ENCODE measurements at regions not wholly inside any gene's neighbourhood (a gene's known extent, or its start where the extent isn't known, plus 50 kb on each side); places are given as distances from the start of the nearest gene placed in this dataset.
A peak's percentile ranks its signal among the peaks of the same experiment; 100 is the strongest.

DNA sequence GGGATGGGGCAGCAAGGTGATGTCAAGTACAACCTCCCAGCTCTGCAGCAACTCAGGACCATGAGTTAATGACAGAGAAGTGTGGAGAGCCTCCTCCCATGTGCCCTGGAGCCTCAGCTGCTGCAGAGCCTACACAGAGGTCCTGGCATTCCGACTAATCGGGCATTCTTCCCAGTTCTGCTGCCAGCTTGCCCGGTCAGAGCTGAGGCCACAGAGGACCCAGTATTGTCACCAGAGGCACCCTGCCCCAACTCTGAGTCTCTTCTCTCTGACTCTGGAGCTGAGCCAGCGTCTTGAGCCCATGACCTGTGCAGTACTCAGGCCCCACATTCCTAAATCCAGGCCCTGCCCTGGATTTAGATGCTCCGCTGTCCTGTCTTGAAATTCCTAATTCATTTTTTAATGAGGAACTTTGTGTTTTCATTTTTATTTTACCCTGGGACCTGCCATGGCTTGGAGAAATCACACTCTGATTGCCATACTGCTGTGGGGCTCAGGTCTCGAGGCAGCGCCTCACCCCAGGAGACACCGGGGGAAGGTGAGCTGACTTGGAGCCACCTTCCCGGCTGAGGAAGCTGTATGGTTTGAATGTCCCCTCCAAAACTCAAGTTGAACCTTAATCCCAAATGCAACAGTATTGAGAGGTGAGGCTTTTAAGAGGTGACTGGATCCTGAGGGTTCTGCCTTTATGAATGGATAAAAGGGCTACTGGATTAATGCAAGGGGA is 144.9 kb upstream of the ZNF507 start:
- no peak for DNase-seq

DNA sequence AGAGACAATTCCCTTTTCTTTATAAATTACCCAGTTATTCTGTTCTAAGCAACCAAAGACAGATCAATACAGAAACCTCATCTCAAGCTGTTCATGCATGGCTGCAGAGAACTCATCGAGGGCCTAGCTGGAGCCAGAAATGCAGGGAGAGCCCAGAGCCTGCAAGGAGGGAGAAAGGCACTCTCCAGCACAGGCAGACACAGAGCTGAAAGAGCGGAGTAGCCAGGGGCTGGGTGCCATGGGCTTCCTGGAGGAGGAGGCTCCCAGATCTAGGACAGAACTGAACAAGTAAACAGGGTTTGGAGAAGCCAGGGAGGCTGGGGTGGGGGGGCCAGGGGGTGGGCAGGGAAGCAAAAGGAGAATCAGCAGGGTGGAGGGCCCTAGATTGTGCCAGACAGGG is 144.2 kb upstream of the ZNF507 start:
- no peak for DNase-seq

DNA sequence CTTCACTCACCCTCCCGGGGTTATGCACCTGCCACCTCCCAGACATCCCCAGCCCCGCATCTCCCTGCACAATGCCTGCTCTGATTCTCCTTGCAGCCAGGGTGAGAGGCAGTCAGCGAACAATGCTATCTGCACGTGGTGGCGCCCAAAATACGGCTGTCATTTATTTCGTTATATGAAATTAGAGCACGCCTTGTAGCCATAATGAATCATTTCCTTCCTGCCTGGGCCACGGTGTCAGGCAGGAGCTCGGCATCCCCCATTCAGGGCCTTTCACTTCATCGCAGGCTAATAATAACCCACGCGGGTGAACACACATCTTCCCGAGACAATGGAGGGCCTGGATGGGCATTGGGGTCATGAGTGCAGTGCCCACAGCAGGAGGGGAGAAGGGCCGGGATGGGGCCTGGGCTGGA is 143.8 kb upstream of the ZNF507 start:
- DNase-seq = peak in 1 of 3 donors; percentile 9

DNA sequence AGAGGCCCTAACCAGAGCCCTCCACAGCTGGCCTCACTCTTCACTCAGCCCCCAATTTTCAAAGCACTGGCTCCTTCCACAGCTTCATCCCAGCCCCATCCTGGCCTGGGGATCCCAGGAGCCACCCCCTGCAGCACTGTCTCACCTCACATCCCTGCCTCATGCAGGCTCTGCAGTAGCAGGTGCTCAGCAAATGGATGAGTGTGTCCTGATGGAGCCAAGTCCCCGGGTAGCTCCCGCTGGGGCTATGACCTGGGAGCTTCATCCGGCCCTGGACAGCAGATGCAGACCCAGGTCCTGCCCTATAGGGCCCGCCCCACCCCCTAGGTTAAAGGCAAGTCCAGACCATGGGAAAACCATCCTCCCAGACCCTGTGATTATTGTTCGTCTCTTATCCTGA is 143.2 kb upstream of the ZNF507 start:
- no peak for DNase-seq

DNA sequence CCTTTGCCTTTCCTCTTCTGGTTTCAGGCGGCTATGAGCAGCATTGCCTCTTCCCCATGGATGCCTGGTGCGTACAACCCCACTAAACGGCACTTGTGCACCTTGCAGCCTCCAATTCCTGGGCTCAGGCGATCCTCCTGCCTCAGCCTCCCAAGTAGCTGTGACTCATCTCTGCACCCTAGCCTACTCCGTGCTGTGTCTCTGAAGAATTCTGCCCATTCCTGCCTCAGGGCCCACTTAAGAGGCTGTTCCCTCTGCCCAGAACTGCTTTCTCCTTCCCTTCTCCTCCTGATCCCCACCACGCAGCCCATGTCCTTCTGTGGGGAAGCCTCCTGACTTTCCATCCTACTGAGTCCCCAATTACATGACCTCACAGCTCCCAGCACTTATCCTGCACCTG is 142.2 kb upstream of the ZNF507 start:
- DNase-seq = no peak

DNA sequence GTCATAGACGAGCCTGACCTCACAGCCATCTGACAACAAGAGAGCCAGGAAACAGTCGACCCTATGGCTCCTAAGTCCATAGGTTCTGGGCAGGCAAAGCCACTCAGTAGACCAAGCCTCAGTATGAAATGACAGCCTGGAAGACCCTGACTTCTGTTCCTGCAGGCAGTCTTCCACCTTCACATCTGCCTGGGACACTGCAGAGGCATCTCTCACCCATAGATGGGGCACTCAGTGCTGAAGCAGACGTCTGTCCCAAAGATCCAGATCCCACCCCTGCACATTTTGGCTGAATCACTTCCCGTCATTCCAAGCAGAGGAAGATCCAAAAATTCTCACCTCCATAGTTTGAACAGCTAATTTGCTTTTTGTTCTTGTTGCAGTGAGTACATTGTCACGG is 139.3 kb upstream of the ZNF507 start:
- no peak for DNase-seq

DNA sequence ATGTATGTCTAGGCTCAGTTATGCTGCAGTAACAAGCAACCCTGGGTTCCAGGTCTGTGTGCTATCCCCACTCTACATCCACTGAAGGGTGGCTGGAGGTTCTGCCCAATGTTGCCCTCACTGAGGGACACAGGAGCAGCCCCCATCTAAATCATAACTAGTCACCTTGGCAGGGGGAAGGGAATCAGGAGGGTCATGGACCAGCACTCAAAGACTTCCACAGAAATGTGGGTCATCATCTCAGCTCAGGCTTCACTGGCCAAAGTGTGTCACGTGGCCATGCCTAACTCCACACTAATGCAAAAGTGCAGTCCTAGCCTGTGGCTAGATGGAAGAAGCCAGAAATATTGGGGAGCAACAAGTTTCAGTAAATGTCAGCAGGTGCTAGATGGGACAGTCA is 137.3 kb upstream of the ZNF507 start:
- no peak for DNase-seq

DNA sequence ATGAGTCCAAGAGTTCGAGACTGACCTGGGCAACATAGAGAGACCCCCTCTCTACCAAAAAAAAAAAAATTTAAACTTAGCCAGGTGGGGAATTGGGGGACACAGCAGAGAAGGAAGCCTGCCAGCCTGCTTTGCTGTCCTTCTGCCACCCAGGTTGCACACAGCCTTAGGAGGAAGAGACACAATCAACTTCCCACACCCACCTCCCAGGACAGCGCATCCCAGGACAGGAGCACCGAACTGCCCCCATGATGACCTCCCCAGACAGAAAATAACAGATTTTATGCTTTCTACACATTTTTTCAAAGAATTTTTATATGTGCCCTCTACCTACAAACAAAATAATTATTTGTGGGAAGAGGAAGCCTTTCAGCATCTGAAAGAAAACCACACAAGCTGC is 126.0 kb upstream of the ZNF507 start:
- no peak for DNase-seq

DNA sequence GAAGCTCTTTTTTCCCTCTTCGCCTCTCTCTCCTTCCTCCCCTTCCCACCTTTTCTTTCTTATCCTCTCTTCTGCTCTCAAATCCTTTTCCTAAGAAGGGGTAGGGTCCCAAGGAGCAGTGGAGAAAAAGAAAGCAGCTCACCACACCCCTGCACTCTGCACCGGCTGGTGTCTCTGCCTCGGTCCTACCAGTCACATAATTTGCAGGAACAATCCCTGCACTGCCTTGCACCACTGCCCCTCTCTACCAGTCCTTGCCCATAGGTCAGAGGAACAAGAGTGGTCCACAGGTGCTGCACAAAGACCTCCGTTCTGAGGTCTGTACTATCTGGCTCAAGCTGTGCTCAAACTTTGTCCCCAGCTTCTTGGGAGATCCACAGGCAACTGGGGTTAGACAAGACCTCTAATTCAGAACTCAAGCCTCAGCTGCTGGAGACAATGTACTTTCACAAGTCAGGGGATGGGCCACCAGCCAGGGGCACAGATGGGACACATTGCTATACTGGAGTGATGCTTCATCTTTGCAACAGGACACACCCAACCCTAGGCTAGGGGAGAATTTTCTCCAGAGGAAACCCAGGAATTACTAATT is 125.4 kb upstream of the ZNF507 start:
- peak in 1 of 3 donors; percentile 25 for DNase-seq

DNA sequence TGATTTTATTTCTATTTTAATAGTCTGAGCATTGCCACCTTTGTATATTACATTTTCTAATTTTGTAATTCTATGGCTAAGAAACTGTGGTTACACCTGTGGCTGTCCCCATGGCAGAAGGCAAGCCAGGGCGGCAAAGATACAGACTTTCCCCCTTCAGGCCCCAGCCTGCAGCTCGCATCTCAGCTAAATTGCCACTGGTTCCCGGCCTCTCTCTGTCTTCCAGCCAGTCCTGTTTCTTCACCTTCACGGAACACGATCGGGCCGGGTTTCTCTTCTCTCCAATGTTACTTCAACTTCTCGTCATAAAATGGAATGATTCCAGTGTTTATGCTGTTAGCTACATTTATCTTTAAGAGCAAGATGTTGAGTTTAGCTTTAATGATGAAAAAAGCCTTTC is 124.5 kb upstream of the ZNF507 start:
- DNase-seq = no peak

DNA sequence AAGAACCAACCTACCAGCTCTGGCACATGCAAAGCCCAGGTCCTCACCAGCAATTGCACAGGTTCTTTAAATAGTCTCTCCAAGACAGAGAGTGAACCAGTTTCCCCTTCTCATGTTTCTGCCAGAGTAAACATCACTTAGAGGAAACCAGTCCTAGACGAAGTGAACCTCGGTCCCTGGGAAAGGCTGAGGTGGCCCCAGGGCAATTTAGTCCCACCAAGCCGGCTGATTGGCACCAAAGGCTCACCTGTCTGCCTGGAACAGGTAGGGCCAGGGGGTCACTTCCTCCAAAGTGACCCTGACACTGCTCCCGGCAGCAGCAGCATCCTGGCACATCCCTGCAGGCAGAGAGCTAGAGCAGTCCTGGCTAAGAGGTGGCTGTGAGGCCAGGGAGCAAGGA is 122.9 kb upstream of the ZNF507 start:
- no peak for DNase-seq

DNA sequence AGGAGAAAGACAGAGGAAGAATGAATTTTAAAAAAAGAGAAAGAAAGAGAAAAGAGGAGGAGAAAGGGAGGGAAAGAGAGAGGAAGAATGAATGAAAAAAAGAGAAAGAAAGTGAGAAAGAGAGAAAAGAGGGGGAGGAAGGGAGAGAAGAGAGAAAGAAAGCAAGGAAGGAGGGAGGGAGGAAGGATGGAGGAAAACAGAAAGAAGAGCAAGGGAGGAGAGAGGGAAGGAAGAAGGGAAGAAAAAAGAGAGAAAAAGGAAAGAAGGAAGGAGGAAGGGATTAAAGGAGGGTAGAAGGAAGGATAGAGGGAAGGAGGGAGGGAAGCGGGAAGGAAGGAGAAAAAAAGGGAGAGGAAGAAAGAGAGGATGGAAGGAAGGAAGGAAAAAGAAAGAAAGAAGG is 122.3 kb upstream of the ZNF507 start:
- no peak for DNase-seq

DNA sequence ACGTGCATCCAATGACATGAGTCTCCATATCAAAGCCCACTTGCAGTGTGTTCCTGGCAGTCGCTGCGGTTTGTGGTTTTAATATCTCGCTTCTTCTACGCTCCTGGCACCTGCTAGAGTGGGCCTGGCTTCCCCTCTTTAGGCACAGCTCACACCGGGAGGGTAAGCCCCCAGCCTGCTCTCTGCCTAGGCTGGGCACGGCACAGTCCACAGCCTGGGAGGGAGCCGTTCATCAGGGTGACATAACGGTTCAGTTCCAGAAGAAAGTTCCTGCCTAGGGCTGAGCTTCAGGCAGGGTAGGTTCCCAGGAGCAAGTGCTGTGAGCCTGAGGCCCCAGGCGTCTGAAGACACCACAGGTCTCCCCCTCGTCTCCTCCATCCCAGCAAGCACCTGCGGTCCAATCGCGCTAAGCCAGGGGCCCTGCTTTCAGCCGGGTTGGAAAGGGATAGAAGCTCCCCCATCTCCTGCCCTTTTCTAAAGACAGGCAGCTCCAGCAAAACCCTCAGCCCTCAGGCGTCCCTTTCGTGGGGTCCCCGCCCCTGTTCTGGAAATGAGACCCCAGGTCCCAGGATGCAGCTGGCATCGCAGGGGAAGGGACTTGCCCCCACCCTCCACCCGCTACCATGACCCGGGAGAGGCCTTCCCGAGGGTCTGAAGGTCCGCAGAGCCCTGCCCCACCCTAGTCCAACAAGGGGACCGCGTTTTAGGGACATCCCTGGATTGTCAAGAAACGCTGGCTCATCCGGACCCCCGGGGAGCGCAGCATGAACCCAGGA is 121.6 kb upstream of the ZNF507 start:
- peak in 1 of 3 donors; percentile 26 for DNase-seq

DNA sequence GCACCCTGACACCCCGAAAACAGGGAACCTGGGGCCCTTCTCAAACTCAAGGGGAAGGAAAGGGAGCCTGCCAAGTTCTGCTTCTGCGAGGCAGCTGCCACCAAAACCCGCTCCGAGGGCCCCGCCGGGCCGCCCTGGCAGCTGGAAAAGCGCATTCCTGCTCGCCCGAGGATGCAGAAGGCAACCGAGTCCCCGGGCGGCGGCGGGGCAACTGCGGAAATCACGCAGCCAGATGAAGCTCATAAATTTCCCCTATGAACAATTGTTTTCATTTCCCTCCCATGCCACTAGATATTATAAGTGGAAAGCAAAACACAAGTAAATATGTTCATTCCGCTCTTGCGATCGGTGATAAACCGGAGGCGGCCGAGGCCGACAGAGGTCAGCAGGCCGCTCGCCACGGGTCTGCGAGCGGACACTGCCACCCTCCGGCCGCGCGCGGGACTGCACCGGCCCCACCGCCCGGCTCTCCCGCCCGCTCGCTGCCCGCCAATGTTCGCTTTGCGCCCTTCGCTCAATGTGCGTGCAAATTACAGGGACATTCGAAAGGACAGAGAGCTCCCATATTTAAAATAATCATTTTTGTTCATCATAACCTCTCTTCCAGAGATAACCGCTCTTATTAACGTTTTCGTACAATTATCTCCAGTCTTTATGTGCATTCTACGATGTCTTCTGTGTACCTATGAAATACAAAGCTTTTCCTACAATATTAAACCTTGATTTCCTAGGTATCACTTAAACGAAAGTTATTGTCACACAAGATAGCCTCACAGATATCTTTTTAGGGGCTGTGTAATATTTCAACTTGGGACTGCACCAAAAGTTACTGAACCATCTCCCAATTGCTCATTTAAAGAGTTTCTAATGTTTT is 120.8 kb upstream of the ZNF507 start:
- peak; percentile 43 to 82 (median 72) for DNase-seq

DNA sequence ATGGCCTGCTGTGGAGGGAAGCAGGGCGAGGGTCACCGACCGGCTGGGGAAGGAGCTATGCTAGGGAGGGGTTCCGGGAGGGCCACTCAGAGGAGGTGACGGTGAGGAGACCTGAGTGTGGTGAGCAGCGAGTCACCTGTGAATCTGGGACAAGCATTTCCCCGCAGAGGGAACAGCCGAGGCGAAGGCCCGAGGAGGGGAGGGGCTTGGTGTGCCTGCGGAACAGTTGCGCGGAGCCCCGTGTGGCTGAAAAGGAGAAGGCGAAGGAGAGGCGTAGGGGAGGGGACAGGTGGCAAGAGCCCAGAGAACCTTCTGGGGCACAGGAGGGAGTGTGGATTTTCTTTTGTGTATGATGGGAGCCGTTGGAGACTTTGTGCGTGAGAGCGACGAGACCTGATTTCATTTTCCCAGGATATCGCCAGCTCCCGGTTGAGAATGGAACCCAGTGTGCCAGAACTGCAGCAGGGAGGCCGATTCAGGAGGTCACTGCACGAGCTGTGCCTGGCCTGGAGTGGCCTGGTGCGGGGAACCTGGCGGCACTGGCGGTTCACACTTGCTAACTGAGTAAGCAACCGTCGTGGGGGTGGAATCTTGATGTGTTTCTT is 117.7 kb upstream of the ZNF507 start:
- DNase-seq = no peak

DNA sequence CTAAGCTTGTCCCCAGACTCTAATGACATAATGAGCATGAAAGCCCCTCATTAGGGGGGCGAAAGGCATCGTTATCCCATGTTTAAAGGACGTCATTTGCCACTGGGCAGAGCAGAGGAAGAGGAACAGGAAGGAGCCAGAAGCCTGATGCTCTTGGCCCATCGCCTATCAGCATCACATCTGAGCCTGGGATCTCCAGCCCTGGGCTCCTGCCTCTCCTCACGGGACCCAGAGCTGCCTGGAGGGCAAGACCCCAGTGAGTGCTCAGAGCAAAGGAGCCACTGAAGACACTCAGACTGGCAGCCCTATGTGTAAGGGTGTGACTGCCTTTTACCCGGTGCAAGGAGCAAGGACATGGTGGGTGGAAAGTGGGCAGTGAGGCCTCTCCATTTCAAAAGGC is 115.0 kb upstream of the ZNF507 start:
- DNase-seq = no peak

DNA sequence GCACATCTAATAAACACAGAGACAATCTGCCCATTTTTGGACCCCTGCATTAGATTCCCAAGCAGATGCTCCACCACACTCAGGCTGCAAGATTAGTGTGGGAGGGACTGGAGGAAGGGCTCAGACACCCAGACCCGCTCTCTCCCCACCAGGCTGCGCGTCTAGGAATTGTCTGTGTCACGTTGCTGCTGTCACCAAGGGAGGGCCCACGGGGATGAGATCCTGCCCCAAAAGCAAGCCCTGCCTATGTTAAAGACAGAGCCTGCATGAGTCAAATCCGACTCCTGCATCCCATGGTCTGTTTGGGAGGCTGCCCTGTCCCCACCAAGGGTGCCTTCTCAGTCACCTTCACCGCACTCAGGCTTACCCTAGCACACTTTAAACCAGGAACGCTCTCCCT is 114.4 kb upstream of the ZNF507 start:
- DNase-seq = no peak

DNA sequence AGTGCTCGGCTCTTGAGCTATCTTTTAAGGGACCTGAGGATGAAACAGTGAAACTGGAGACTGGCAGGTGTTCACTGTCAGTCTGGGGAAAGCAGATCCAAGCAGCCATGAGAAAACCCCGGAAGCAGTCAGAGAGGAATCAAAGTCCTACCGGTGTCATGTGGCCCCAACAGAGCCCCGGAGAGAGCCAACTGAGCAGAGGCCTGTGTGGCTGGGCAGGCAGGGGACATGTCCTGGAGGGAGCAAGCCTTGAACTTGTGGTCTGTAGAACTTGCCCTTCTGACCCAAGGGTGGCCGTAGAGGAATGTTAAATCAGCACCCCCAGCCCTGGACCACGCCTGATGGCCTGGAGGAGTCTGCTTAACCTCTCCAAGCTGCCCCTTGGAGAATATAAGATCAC is 113.7 kb upstream of the ZNF507 start:
- no peak for DNase-seq

DNA sequence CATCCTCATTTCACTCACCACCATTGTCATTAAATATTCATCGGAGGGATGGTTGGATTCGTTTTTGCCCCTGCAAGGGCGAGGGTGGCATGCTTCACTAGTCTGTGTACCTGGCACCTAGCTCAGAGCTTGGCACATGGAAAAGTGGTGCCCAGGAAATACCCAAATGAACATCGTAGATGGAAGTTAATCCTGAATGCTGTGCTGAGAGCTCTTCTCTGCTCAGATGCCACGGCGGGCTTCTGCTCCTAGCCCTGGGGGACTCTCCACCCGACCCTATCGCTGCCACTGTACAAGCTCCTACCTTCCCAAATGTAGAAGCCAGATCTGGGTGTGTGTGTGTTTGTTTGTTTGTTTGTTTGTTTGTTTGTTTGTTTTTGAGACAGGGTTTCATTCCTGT is 113.0 kb upstream of the ZNF507 start:
- DNase-seq = no peak

DNA sequence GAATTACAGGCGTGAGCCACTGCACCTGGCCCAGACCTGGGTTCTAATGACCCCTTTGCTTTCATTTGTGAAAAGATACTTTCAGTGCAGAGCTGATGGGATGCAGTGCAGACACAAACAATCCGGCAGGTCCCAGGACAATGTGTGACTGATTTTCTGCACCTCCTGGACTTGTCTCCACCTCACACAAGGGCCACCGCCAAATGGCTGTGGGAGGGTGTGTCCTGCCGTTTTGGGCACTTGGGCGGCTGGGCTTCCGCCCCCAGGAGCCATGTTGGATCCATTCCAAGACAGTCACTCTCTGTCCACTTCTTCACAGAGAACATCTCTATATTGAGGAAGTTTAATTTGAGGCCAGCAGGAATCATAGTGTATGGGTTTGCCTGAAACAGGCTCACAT is 112.3 kb upstream of the ZNF507 start:
- DNase-seq = no peak

DNA sequence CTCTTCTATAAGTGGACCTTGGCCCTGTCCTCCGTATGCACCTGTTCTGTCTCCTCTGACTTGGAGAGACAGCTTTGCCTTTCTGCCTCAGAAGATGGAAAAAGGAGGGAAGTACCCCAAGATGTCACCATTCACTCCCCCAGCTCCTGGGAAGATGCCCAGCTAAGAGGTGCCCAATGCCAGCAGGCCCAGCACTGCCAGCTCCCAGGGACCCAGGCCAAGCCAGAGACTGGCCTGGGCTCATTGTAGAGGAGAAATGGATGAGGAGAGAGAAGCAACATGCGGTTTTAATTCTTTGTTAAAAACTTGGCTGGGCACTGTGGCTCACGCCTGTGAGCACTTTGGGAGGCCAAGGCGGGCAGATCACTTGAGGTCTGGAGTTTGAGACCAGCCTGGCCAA is 111.5 kb upstream of the ZNF507 start:
- DNase-seq = no peak

Measured in muscle of back (tissue), 3 donors.